ENCODE measurements at regions not wholly inside any gene's neighbourhood (a gene's known extent, or its start where the extent isn't known, plus 50 kb on each side); places are given as distances from the start of the nearest gene placed in this dataset.
A peak's percentile ranks its signal among the peaks of the same experiment; 100 is the strongest.
"Not testable (repeated sequence)": the region's sequence is repeated elsewhere in the genome, so short reads cannot be mapped to it uniquely, and the experiment has no call there.

DNA sequence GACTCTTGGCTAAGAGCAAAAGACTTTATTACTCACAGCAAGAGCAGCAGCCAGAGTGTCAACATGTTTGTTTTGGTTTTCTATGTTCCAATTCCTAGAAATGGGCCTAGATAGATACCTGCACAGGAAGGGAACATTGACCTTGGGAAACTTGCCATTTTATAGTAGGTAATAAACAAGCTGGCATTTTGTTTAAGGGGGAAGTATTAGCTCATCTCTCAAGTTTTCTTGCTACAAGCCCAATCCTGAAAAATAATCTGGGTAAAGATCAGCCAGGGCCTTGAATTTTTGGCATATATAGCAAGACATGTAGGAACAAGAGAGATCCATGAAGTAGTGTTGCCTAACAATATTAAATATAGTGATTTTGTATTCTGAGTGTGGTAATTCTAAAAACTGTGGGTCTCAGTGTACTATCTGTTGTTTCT lies 51.4 kb upstream of the RGL1 start:
- DNase-seq = no peak

- no peak for DNase-seq
Observed at GRCh38 chr1:183744132-183744913, 60.6 kb upstream of the RGL1 start.

GRCh38 chr1:183742355-183742754 lies 62.6 kb upstream of the RGL1 start:
- no peak for DNase-seq

- DNase-seq = no peak
Observed at GRCh38 chr1:183739741-183740271, 65.1 kb upstream of the RGL1 start.

GRCh38 chr1:183739082-183739481 lies 65.8 kb upstream of the RGL1 start:
- no peak for DNase-seq

GRCh38 chr1:183737916-183738315 lies 67.0 kb upstream of the RGL1 start:
- DNase-seq = not testable (repeated sequence)

DNA sequence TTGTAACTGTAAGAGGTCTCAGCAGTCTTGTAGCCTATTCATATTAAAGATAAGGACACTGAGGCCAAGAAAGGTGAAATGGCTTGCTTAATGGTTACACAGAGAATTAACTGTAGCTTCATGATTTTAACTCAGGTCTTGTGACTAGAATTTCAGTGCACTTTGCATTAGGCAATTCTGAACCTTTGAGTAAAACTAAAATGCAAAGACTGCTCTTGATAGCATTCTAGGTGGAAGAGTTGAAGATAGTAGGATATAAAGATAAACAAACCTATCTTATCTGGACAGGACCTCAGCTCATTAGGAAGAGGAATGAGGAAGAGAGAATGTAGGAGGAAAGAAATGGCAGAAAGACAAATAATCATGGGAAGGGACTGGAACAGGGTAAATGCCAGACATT lies 68.6 kb upstream of the RGL1 start:
- no peak for DNase-seq

DNA sequence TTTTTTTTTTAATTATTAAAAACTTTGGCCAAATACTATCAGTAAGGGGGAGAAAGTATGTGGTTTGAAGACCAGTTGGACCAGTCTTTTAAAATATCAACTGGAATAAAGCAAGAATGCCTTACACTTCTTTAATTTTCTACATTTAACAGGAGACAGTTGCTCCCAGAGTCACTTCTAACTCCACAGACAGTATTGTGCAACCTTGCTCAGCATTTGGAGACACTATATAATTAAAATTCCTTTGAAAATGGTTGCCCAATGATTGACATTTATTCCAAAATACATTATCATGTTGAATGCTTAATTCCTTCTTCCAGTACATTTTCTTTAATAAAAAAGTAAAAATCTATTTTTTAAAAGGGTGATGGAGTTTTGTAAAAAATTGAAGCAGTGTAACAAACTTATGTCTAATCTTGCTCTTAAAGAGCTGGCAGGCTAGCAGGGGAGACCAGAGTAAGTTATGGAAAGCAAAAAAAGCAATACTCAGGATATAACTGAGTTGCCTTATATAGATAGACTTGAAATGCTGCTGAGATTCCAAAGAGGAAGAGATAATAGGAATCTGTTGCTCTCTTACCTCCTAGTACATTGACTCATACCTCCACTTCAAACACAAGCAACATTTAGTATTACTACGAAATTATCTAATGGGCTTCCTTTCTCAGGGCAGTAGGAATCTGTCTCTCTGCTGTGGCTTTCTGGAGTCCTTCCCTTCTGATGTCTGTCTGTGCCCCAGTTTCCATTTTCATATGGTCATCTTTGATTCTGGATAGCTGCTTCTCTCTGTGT lies 69.7 kb upstream of the RGL1 start:
- DNase-seq = no peak

DNA sequence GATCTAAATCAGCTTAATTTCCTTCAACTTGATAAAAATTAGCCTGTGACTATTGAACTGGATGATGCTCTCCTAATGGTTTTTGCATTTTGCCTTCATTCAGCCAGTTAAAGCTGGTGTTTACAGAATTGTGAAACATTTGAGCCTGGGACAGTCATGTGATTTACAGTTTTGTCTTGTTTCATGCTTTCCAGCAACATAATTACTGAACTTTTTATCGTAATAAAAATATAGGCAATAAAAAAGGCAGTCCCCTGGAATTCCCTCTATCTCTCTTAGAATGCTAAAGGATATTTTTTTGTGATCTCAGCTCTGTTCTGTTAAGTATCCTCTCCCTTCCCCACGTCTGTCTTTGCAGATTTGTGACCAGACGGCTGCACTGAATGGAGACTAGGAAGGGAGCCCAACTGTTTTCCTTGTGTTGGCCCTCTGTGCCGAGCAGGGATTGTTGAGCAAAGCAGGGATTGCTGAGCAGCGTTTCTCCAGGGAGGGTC lies 70.3 kb upstream of the RGL1 start:
- peak; percentile 55 for DNase-seq

DNA sequence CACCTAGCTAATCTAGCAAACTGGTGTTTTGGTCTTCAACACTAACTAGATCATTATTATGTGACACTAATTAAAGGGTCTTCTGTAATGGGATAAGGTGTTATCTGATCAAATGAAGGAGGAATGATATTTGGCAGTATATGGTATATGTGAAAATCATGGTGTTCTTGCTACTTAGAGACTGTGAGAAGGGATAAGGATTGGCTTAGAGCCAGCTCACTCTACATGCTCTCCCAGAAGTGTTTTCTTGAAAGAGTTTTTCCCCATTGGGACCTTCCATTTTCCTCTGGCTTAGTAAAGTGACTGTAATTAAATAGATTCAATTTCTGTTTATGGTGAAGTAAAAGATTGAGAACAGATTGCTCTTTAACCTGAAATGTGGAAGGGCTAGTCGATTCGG lies 71.2 kb upstream of the RGL1 start:
- DNase-seq = no peak

GRCh38 chr1:183732236-183732880 lies 72.6 kb upstream of the RGL1 start:
- no peak for DNase-seq

DNA sequence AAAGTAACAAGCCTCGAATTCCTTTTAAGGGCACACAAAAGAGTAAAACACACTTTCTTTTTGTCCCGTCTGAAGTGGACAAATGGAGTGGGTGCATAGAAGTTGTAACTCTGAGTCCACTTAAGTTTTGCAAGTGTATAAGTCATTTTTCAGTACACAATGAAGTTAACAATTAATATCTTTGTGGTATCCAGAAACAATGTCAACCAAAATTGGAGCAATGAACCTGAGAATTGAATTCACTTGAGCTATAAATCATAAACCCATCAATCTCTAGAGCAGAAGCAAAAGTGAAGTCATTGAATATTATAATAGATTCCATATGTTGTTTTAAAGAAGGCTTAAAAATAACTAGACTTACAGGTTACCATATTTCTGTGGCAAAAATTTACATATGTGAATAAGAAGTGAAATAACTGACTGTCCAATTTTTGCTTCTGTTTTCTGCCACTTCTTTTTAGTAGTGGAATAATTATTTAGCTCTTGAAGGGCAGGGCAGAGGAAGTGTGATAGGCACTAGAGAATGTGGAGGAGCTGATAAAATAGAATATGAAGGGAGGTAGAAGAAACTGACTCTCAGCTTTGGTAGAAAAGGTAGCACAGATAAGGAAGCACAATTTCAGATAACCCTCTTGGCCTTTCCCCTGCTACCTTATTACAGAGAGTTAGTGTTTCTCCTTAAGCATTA lies 73.9 kb upstream of the RGL1 start:
- peak; percentile 20 for DNase-seq

DNA sequence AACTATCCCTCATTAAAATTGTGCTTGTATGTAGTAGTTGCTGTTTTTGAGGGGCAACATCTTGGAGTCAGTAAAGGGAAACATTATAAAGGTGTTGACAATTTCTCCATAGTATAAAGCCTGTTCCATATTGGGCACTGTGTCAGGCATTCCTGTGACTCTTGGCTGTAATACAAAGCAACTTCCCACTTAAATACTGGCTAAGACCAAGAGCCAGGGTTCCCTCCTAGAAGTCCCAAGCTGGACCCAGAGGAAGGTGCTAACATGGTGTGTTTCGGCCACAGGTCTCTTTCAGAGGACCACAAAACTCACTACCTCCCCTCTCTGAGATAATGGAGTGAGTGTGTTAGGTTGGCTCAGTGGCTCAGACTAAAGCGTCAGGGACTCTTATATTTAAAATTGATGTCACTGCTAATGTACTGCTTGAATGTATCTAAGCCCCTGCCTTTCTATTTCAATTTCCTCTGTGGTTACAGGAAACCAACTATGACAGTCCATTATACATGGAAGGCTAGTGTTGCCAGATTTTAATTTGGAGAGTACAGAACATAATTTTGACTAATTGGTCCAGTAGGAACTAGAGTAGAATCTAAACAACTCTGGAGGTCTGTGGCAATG lies 74.7 kb upstream of the RGL1 start:
- DNase-seq = no peak

DNA sequence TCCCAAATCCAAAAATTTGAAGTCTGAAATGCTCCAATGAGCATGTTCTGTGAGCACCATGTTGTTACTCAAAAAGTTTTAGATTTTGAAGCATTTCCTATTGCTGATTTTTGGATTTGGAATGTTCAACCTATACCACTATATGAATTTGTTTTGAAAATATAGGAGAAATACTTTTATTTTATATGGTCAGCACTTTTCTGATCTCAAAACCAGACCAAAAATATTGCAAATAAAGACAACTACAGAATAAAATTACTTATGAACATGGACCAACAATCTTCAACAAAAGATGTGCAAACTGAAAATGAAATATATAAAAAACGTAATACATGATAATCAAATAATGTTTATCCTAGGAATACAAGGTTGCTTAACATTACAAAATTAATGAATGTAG lies 73.7 kb upstream of the APOBEC4 start:
- DNase-seq = no peak

GRCh38 chr1:183724350-183725042 lies 71.4 kb upstream of the APOBEC4 start:
- no peak for DNase-seq

GRCh38 chr1:183723571-183723970 lies 70.5 kb upstream of the APOBEC4 start:
- no peak for DNase-seq

GRCh38 chr1:183721041-183721440 lies 67.9 kb upstream of the APOBEC4 start:
- no peak for DNase-seq

- DNase-seq = no peak
Observed at GRCh38 chr1:183720028-183720427, 66.9 kb upstream of the APOBEC4 start.

DNA sequence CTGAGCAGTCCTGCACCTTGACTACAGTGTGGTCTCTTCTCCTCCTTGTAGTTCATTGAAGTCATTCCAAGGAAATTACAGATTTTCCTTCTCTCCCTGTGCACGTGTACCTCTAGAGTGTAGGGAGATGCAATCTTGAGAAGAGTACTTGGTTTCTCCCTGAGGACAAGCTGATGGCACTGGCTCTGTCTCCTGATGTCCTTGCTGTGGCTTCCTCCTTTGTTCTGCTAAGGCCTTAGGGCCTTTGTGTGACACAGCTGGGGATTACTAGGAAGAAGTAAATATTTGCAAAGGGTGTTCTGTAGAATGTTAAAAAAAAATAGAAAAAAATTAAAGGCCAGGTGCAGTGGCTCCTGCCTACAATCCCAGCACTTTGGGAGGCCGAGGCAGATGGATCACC lies 66.2 kb upstream of the APOBEC4 start:
- no peak for DNase-seq

DNA sequence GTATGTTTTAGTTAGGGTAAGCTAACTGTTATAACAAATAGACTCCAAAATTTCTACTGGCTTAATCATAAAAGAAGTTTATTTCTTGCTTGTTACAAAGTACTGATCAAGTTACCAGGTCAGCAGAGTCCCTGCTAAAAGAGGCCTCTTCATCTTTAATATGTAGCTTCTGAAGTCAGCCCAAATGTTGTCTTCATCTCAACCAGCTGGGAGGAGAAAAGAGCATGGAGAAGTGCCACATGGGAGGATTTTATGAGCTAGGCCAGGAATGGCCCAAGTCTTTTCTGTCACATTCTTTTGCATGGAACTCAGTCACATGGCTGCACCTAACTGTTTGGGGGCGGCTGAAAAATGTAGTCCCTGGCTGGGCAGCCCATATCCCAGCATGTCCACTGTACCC lies 63.2 kb upstream of the APOBEC4 start:
- DNase-seq = no peak

DNA sequence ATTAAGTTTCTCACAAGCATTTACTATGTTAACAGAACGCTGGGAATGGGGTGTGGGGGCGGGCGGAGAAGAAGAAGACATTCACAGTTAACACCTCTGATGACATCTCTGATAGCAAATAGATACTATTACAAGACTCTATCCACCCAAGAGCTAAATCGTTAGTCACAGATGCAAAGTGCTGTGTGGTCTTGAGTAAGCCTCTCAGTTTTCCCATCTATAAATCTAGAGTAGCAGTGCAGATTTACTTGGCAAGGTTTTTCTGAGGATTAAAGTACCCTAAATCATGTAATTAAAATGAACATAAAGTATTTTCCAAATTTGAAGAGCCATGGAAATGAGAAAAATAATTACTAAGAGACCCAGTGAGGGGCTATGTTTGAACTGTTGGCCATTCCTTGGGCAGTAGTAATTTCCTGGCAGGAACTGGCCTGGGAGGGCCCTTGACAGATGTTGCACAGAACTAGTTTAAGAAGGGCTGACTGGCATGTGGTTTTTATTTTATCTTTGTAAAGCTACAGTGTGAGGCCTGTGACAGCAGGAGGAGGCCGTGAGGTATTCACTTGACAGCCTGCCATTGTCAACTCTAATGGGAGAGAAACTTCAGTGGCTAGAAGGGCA lies 58.7 kb upstream of the APOBEC4 start:
- DNase-seq = peak; percentile 93
